ENCODE measurements at regions not wholly inside any gene's neighbourhood (a gene's known extent, or its start where the extent isn't known, plus 50 kb on each side); places are given as distances from the start of the nearest gene placed in this dataset.

DNA sequence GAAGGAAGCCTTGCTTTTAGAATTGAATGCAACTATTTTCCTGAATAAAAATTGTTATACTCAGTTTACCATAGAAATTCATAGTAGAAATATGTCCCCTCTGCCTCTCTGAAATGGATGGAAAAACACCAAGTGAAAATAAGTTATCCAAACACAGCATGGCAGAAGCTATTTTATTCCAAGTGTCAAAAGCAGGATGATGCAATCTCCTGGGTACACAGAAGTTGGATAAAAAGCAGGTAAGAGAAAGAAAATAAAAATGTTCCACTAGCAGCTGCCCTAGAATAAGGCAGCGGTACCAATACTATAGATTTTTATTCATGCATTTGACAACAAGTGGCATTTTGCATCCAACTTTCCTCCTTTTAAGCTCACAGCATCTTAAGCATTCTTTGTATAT lies 89.0 kb upstream of the TENT5D start:
- H3K36me3 Mint-ChIP-seq (ENCODE audit: low read depth), result no peaks in the 10 kb centered on the region
- Histone ChIP-seq H3K9ac (ENCODE audit: extremely low read depth, low read length, poor library complexity, severe bottlenecking) (no peak overlapping the region), H3K4me1 (ENCODE audit: control insufficient read depth, insufficient read depth, low read length) (no peaks in the 10 kb centered on the region), H3K27ac (ENCODE audit: low read depth, low read length) (no peak overlapping the region), H3K9me3 (ENCODE audit: control insufficient read depth, low read length) (no peaks in the 10 kb centered on the region), H3K27me3 (ENCODE audit: control insufficient read depth, insufficient read depth, low read length, poor library complexity, severe bottlenecking) (no peaks in the 10 kb centered on the region), H3K36me3 (ENCODE audit: control insufficient read depth, insufficient read depth, low read length) (no peaks in the 10 kb centered on the region), H3K4me3 (ENCODE audit: low read length) (no peak overlapping the region)
- 80 to 100% methylated on average over 1 of the region's 1 CpG for WGBS, 2 experiments (ENCODE audit: insufficient coverage in 1 of 2, insufficient read length in 1 of 2)
- DNase-seq, result no peak
- H3K27me3 Mint-ChIP-seq (ENCODE audit: insufficient read depth), result no peaks in the 10 kb centered on the region
- H3K27ac Mint-ChIP-seq, result no peak overlapping the region
- H3K4me3 Mint-ChIP-seq, result no peak overlapping the region
- H3K4me1 Mint-ChIP-seq, result no peaks in the 10 kb centered on the region
- TF ChIP-seq, protein P1, sequence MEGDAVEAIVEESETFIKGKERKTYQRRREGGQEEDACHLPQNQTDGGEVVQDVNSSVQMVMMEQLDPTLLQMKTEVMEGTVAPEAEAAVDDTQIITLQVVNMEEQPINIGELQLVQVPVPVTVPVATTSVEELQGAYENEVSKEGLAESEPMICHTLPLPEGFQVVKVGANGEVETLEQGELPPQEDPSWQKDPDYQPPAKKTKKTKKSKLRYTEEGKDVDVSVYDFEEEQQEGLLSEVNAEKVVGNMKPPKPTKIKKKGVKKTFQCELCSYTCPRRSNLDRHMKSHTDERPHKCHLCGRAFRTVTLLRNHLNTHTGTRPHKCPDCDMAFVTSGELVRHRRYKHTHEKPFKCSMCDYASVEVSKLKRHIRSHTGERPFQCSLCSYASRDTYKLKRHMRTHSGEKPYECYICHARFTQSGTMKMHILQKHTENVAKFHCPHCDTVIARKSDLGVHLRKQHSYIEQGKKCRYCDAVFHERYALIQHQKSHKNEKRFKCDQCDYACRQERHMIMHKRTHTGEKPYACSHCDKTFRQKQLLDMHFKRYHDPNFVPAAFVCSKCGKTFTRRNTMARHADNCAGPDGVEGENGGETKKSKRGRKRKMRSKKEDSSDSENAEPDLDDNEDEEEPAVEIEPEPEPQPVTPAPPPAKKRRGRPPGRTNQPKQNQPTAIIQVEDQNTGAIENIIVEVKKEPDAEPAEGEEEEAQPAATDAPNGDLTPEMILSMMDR (conservative IDR thresholded peaks at IDR 0.05), result no peak
- H3K9me3 Mint-ChIP-seq, result peaks cover 59% of the 10 kb centered on the region

DNA sequence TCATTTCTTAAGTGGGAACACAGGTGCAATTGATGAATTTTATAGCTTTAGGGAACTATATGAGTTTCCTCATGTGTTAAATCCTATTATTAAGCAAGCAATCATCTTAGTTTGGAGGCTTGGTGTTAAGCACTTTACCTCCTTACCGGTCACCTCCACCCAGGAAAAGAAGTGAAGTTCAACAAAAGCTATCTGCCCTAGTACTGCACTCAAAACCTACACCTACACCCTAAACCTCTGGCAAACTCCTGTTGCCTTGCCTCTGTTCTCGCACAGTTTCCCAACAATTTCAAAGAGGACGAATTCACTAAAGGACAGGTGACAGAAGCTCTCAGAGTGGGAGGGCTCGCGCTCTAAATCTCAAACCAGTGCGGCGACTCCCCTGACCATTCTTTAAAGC lies 85.7 kb upstream of the TENT5D start:
- peaks cover 64% of the 10 kb centered on the region for H3K9me3 Mint-ChIP-seq
- peak overlapping the region; percentile 59 for H3K4me3 Mint-ChIP-seq
- WGBS, 2 experiments (ENCODE audit: insufficient coverage in 1 of 2, insufficient read length in 1 of 2), result 28 to 40% methylated on average over 1 to 7 of the region's 7 CpGs
- TF ChIP-seq, protein P1 (conservative IDR thresholded peaks at IDR 0.05), result no peak
- no peaks in the 10 kb centered on the region for H3K36me3 Mint-ChIP-seq (ENCODE audit: low read depth)
- no peaks in the 10 kb centered on the region for H3K9me3 ChIP-seq (ENCODE audit: control insufficient read depth, low read length)
- H3K4me1 Mint-ChIP-seq, result no peaks in the 10 kb centered on the region
- H3K36me3 ChIP-seq (ENCODE audit: control insufficient read depth, insufficient read depth, low read length), result no peaks in the 10 kb centered on the region
- no peaks in the 10 kb centered on the region for H3K27me3 ChIP-seq (ENCODE audit: control insufficient read depth, insufficient read depth, low read length, poor library complexity, severe bottlenecking)
- H3K9ac ChIP-seq (ENCODE audit: extremely low read depth, low read length, poor library complexity, severe bottlenecking), result peak overlapping the region; percentile 6
- no peak overlapping the region for H3K27ac ChIP-seq (ENCODE audit: low read depth, low read length)
- no peak overlapping the region for H3K27ac Mint-ChIP-seq
- no peaks in the 10 kb centered on the region for H3K27me3 Mint-ChIP-seq (ENCODE audit: insufficient read depth)
- DNase-seq, result peak; percentile 43
- no peaks in the 10 kb centered on the region for H3K4me1 ChIP-seq (ENCODE audit: control insufficient read depth, insufficient read depth, low read length)
- peak overlapping the region; percentile 86 for H3K4me3 ChIP-seq (ENCODE audit: low read length)

DNA sequence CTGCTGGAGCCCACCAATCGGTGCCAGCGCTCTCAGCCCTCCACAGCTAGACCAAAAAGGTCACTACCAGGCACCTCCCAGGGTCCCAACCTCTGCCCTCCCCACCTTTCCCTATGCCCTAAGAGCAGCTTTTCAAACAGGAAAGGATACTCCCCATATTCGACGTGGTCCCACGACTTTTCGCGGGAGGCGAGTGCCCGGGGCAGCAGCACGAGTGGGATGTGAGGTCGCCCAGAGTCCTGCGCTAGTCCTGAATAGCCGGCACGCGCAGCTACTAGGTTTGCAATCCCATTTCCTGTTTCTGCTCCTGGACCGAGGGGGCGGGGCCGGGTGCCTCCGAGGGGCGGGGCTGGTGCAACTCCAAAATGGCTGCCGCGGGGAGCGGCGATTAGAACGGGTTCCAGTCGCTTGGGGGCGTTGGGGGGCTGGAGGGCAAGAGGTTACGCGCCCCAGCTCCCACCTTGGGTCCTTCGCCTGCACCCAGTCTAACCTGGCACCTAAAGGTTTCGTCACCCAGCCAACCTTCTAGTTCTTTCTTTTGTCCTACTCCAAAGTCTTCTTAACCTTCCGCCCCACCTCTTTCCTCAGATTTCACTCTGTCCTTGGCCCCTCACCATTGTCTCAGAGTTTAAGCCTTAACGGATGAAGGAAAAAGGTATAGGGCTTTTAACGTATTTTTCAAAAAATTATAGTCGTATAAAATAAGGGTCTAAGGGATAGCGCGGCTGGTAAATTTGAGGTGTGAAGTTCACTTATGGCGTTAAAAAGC lies 85.0 kb upstream of the TENT5D start:
- H3K36me3 Mint-ChIP-seq (ENCODE audit: low read depth), result no peaks in the 10 kb centered on the region
- TF ChIP-seq, protein P1 (conservative IDR thresholded peaks at IDR 0.05), result no peak

More for the DNA sequence above, 85.0 kb upstream of the TENT5D start:
- H3K4me1 Mint-ChIP-seq, result no peaks in the 10 kb centered on the region
- no peak overlapping the region for H3K27ac ChIP-seq (ENCODE audit: low read depth, low read length)
- H3K9me3 Mint-ChIP-seq, result peaks cover 62% of the 10 kb centered on the region
- peak overlapping the region; percentile 86 for H3K4me3 ChIP-seq (ENCODE audit: low read length)
- no peaks in the 10 kb centered on the region for H3K4me1 ChIP-seq (ENCODE audit: control insufficient read depth, insufficient read depth, low read length)
- no peaks in the 10 kb centered on the region for H3K27me3 Mint-ChIP-seq (ENCODE audit: insufficient read depth)
- peak overlapping the region; percentile 59 for H3K4me3 Mint-ChIP-seq
- H3K9ac ChIP-seq (ENCODE audit: extremely low read depth, low read length, poor library complexity, severe bottlenecking), result peak overlapping the region; percentile 6
- H3K9me3 ChIP-seq (ENCODE audit: control insufficient read depth, low read length), result no peaks in the 10 kb centered on the region
- WGBS, 2 experiments (ENCODE audit: insufficient coverage in 1 of 2, insufficient read length in 1 of 2), result 29 to 96% methylated on average over 4 to 35 of the region's 38 CpGs
- no peak overlapping the region for H3K27ac Mint-ChIP-seq
- no peaks in the 10 kb centered on the region for H3K36me3 ChIP-seq (ENCODE audit: control insufficient read depth, insufficient read depth, low read length)
- peak; percentile 92 for DNase-seq
- H3K27me3 ChIP-seq (ENCODE audit: control insufficient read depth, insufficient read depth, low read length, poor library complexity, severe bottlenecking), result no peaks in the 10 kb centered on the region
